Large intestine (tissue), 3 donors: ENCODE measurements at regions not wholly inside any gene's neighbourhood (a gene's known extent, or its start where the extent isn't known, plus 50 kb on each side); places are given as distances from the start of the nearest gene placed in this dataset.

ENCODE experiments used
- DNase-seq, 2 donors: peaks; one replicate each; pipeline versions ENCODE4 v3.0.0 to v3.0.0-alpha.2; 2013
- H3K27ac ChIP-seq: one replicate; pipeline ENCODE4 v1.5.1; 2013; ENCODE audit warnings: low read length
- H3K27me3 ChIP-seq: 2 replicates; pipeline ENCODE4 v1.6.1; 2013; ENCODE audit warnings: low read length; ENCODE audit not compliant: control insufficient read depth, insufficient read depth
- H3K36me3 ChIP-seq: 2 replicates; pipeline ENCODE4 v1.6.1; 2013; ENCODE audit warnings: low read length; ENCODE audit not compliant: control insufficient read depth, insufficient read depth
- H3K4me1 ChIP-seq: one replicate; pipeline ENCODE4 v1.6.1; 2013; ENCODE audit warnings: low read length; ENCODE audit not compliant: control insufficient read depth, insufficient read depth
- H3K4me3 ChIP-seq: one replicate; pipeline ENCODE4 v1.5.1; 2013; ENCODE audit warnings: low read length
- H3K9me3 ChIP-seq: one replicate; pipeline ENCODE4 v1.6.1; 2013; ENCODE audit warnings: mild to moderate bottlenecking, low read depth, low read length, moderate library complexity; ENCODE audit not compliant: control insufficient read depth
- WGBS: methylation state at CpG from one replicate; pipeline ENCODE4 v1.1.5; 2013; ENCODE audit warnings: low lambda C conversion rate; ENCODE audit not compliant: insufficient coverage; 5-methylcytosine and 5-hydroxymethylcytosine counted together

DNA sequence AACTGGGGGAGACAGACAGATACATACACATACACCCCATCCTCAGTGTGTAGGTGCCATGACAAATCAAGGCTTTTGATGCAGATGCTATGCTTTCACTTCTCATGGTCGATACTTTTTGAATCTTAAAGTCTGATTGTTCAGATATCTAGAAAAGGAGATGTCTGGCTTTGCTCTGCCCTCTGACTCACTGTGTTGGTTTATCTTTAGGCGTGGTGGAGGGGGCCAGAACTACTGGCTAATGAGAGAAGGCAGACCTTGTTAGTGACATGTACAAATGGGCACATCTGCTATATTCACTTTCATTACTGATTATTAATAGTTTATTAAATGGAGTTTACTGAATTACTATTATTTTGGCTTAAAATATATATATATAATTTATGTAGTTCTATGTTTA lies 444.3 kb upstream of the RGS6 start:
- H3K27me3 ChIP-seq = no peaks in the 10 kb centered on the region
- H3K4me3 ChIP-seq = no peak overlapping the region
- H3K36me3 ChIP-seq = peaks cover 3% of the 10 kb centered on the region
- H3K27ac ChIP-seq = no peak overlapping the region
- WGBS = no CpG with 5 or more reads among the region's 2 CpGs
- no peak for DNase-seq
- H3K4me1 ChIP-seq = peaks cover 14% of the 10 kb centered on the region
- no peaks in the 10 kb centered on the region for H3K9me3 ChIP-seq

DNA sequence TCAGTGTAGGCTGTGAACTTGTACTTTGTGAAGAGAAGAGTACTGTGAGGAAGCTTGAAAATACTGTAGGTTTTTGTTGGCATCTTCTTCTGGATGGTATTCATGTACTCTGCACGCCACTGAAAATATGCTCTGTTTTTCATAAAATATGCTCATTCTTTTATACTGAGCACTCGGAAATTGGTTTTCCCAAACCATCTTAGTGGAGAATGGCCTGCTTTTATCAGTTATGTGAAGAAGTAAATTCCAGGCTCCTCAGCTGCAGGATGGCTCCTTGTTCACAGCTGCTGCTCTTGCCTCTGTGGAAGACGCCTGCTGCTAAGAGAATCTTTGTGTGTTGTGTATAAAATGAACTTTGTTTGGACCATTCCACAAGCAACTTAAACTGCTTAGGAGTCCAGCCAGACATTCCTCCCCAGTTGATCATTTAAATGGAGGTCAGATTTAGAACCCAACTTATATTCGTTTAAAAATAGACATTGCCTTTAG lies 443.5 kb upstream of the RGS6 start:
- H3K27me3 ChIP-seq = no peaks in the 10 kb centered on the region
- peaks cover 14% of the 10 kb centered on the region for H3K4me1 ChIP-seq
- WGBS = no CpG with 5 or more reads among the region's 4 CpGs
- peaks cover 1% of the 10 kb centered on the region for H3K36me3 ChIP-seq
- no peaks in the 10 kb centered on the region for H3K9me3 ChIP-seq
- DNase-seq = peak; percentile 43 to 61
- H3K27ac ChIP-seq = peak overlapping the region; percentile 45
- H3K4me3 ChIP-seq = no peak overlapping the region

DNA sequence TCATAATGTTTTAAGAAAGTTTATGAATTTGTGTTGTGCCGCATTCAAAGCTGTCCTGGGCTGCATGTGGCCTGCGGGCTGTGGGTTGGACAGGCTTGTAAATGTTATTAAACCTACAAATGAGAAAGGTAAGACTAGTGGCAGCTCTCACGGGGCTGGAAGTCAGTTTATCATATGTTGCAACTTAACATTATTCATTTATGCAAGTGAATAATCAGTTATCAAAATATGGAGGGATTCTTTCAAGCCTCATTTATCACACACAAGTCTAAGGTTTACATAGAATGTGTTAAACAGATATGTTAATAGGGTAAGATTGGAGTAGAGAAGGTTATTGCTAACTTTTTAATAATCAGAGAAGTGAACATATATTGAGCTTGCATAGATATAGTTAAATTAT lies 442.5 kb upstream of the RGS6 start:
- H3K27ac ChIP-seq = peak overlapping the region; percentile 45
- no peaks in the 10 kb centered on the region for H3K36me3 ChIP-seq
- peaks cover 14% of the 10 kb centered on the region for H3K4me1 ChIP-seq
- no peak overlapping the region for H3K4me3 ChIP-seq
- H3K27me3 ChIP-seq = no peaks in the 10 kb centered on the region
- DNase-seq = no peak
- 80% methylated on average over 1 of the region's 3 CpGs for WGBS
- H3K9me3 ChIP-seq = no peaks in the 10 kb centered on the region

DNA sequence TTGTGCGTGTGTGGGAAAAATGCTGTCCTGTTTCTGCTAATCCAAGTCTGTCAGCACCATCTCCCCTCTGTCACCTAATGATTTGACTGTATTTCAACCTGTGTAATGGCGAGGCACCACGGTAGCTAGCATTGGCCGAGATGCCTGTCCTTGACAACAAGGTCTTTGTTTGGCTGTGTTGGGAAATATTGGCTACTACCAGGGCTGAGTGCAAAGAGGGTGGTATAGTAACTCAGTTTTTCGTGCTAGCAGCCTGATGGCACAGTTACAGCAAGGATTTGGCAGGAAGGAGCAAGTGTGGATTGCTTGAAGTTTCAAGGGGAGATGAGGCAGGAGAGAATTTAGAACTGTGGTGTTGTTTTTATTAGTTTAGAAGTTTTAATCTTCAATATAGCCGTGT lies 440.3 kb upstream of the RGS6 start:
- Histone ChIP-seq H3K4me3 (no peak overlapping the region), H3K4me1 (peaks cover 14% of the 10 kb centered on the region), H3K27me3 (no peaks in the 10 kb centered on the region), H3K36me3 (no peaks in the 10 kb centered on the region), H3K27ac (no peak overlapping the region), H3K9me3 (peaks cover 4% of the 10 kb centered on the region)
- no peak for DNase-seq
- no CpG with 5 or more reads among the region's 6 CpGs for WGBS

DNA sequence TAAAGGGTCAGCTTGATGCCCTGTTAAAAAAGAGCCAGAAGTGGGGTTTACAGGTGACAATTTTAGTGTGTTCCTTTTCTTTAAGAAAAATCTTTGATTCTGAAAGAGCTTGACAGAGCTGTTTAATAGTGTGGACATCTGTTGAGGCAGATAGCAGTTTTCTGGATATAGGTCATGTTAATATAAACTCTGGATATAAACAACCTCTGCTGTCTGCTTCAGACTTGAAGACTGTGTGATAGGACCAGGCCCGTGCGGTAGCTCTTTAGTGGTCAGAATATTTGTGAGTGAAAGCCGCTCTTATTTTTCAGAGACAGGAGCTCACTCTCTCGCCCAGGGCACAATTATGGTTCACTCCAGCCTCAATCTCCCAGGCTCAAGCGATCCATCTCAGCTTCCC lies 439.9 kb upstream of the RGS6 start:
- Histone ChIP-seq H3K4me3 (no peak overlapping the region), H3K4me1 (peaks cover 14% of the 10 kb centered on the region), H3K27me3 (no peaks in the 10 kb centered on the region), H3K9me3 (peaks cover 4% of the 10 kb centered on the region), H3K27ac (no peak overlapping the region), H3K36me3 (no peaks in the 10 kb centered on the region)
- DNase-seq = no peak
- WGBS = no CpG with 5 or more reads among the region's 5 CpGs

DNA sequence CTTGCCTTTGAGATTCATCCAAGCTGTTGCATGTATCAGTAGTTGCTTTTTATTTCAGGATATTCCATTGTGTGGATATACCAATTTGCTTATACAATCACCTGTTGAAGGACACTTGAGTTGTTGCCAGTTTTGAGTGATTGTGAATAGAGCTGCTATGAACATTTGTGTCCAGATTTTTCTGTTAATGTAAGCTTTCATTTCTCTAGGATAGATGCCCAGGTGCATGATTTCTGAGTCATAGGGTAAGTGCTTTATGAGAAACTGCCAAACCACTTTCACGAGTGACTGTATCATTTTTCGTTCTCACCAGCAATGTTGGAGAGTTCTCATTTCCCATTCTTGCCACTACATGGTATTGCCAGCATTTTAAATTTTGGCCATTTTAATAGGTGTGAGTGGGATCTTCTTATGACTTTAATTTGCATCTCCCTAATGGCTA lies 434.6 kb upstream of the RGS6 start:
- no peak for DNase-seq
- Histone ChIP-seq H3K4me3 (no peak overlapping the region), H3K4me1 (no peaks in the 10 kb centered on the region), H3K27me3 (no peaks in the 10 kb centered on the region), H3K27ac (no peak overlapping the region), H3K36me3 (no peaks in the 10 kb centered on the region), H3K9me3 (peaks cover 4% of the 10 kb centered on the region)
- no CpG with 5 or more reads among the region's 2 CpGs for WGBS

DNA sequence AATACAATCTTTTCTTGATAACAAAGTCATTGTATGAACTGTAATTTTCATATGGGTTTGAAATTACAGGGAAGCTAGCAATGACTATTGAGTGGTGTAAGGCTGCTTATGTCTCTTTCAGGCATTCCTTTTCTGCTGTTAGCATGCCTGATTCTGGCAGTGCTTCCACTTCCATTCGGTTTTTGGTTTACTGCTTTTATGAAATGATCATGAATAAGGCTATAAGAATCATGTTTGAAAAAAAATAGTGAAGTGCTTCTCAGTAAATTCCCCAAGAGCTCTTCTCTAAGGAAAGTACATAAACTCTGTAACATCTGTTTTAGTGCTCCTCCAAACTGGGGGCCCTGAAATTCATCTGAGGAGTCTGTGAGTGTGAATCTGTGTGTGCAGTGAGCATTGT lies 434.0 kb upstream of the RGS6 start:
- WGBS = 86% methylated on average over 1 of the region's 1 CpG
- Histone ChIP-seq H3K9me3 (peaks cover 4% of the 10 kb centered on the region), H3K4me3 (no peak overlapping the region), H3K36me3 (no peaks in the 10 kb centered on the region), H3K27ac (no peak overlapping the region), H3K27me3 (no peaks in the 10 kb centered on the region), H3K4me1 (no peaks in the 10 kb centered on the region)
- DNase-seq = no peak

DNA sequence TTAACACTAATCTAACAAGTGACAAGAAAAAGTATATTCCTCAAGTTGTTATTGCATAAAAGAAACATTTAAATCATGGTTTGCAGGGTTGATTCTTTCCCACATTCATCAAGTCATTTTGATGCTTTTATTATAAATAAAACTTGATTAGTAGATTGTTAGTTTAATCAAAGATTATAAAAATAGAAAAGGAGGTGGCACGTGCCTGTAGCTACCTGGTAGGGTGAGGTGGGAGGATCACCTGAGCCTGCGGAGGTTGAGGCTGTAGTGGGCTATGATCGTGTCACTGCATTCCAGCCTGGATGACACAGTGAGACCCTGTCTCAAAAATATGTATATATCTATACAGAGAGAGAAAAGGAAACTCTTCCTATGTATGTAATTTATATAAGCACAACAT lies 433.2 kb upstream of the RGS6 start:
- Histone ChIP-seq H3K4me1 (no peaks in the 10 kb centered on the region), H3K36me3 (no peaks in the 10 kb centered on the region), H3K27me3 (no peaks in the 10 kb centered on the region), H3K27ac (no peak overlapping the region), H3K9me3 (peaks cover 4% of the 10 kb centered on the region), H3K4me3 (no peak overlapping the region)
- 100% methylated on average over 1 of the region's 3 CpGs for WGBS
- no peak for DNase-seq

DNA sequence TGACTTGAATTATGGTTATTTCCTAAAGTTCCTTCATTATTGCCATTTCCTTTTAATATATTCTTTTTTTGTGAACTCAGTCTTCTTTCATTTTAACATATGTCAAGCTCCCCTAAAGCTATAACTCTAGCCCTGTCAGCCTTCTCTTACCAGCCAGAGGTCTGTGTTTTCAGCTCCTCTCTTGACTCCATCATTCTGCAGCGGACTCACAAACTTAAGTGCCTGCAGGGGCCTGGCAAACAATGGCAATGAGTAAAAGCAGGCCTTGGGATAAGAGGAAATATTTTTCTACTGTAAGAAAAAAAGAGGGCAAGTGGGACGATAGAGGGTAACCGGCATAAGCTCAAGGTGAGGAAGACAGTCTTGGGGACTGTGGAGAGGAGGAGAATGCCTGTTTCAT lies 424.5 kb upstream of the RGS6 start:
- H3K36me3 ChIP-seq = no peaks in the 10 kb centered on the region
- H3K27ac ChIP-seq = no peak overlapping the region
- WGBS = 75% methylated on average over 2 of the region's 3 CpGs
- no peaks in the 10 kb centered on the region for H3K27me3 ChIP-seq
- no peaks in the 10 kb centered on the region for H3K4me1 ChIP-seq
- no peak for DNase-seq
- no peak overlapping the region for H3K4me3 ChIP-seq
- H3K9me3 ChIP-seq = no peaks in the 10 kb centered on the region

DNA sequence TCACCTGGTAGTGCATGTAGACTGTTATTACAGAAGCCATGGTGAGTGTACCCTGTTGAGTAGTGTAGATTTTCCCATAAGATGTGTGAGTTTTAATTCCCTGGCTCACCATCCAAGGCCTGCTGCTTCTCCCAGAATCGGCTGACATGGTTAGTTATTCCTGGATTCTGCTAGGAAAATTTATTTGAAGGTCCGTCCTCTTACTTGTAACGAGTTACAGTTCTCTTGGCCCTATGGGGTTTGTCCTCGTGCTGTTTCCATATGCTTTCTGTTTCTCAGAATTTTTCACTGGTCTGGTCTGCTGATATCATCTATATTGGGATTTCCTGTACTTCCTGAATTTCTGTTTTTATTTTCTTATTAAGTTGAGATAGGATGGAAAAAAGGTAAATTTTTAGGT lies 423.3 kb upstream of the RGS6 start:
- 96% methylated on average over 3 of the region's 4 CpGs for WGBS
- Histone ChIP-seq H3K9me3 (no peaks in the 10 kb centered on the region), H3K36me3 (peaks cover 3% of the 10 kb centered on the region), H3K4me3 (no peak overlapping the region), H3K27me3 (no peaks in the 10 kb centered on the region), H3K4me1 (no peaks in the 10 kb centered on the region), H3K27ac (no peak overlapping the region)
- DNase-seq = no peak

DNA sequence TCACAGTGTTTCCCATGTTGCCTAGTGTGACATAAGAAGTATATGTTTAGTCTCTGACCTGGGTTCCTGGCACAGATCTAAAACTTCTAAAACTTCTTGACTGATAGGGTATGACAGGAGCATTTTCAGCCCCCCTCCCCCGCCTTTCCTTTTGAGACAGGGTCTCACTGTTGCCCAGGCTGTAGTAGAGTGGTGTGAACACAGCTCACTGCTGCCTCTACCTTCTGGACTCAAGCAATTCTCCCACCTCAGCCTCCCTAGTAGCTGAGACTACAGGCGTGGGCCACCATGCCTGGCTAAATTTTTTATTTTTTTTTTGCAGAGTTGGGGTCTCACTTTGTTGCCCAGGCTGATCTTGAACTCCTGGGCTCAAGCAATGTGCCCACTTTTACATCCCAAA lies 421.1 kb upstream of the RGS6 start:
- Histone ChIP-seq H3K27ac (no peak overlapping the region), H3K4me3 (no peak overlapping the region), H3K36me3 (peaks cover 3% of the 10 kb centered on the region), H3K27me3 (no peaks in the 10 kb centered on the region), H3K4me1 (no peaks in the 10 kb centered on the region), H3K9me3 (no peaks in the 10 kb centered on the region)
- WGBS = no CpG with 5 or more reads among the region's 2 CpGs
- DNase-seq = no peak
